Endothelial cell of hepatic sinusoid (primary cell): ENCODE measurements at regions not wholly inside any gene's neighbourhood (a gene's known extent, or its start where the extent isn't known, plus 50 kb on each side); places are given as distances from the start of the nearest gene placed in this dataset.
"Not testable (repeated sequence)": the region's sequence is repeated elsewhere in the genome, so short reads cannot be mapped to it uniquely, and the experiment has no call there.

Experiments used
- in situ Hi-C: cut with HindIII; loops from 2 replicates; pipeline ENCODE4 v1.10.0; 2017; ENCODE audit warnings: low sequenced_read_pairs

- in situ Hi-C loops, result no loop called here
Observed at GRCh38 chr1:221869779-221870178, 127.9 kb upstream of the DUSP10 start.

- in situ Hi-C loops, result no loop called here
Observed at GRCh38 chr1:221868593-221869303, 126.9 kb upstream of the DUSP10 start.

GRCh38 chr1:221867003-221867402, 125.1 kb upstream of the DUSP10 start:
- in situ Hi-C loops, result no loop called here

- in situ Hi-C loops, result no loop called here
Observed at GRCh38 chr1:221865808-221866207, 123.9 kb upstream of the DUSP10 start.

- in situ Hi-C loops, result no loop called here
Observed at GRCh38 chr1:221863635-221864034, 121.7 kb upstream of the DUSP10 start.

- in situ Hi-C loops, result no loop called here
Observed at GRCh38 chr1:221862971-221863370, 121.1 kb upstream of the DUSP10 start.

- in situ Hi-C loops, result no loop called here
Observed at GRCh38 chr1:221858818-221859611, 117.1 kb upstream of the DUSP10 start.

- in situ Hi-C loops, result not testable (repeated sequence)
Observed at GRCh38 chr1:221857094-221857444, 115.2 kb upstream of the DUSP10 start.

GRCh38 chr1:221856228-221857093, 114.6 kb upstream of the DUSP10 start:
- in situ Hi-C loops, result no loop called here

GRCh38 chr1:221855156-221855555, 113.3 kb upstream of the DUSP10 start:
- in situ Hi-C loops, result no loop called here

GRCh38 chr1:221851336-221851735, 109.4 kb upstream of the DUSP10 start:
- in situ Hi-C loops, result no loop called here

GRCh38 chr1:221850470-221851187, 108.7 kb upstream of the DUSP10 start:
- in situ Hi-C loops, result no loop called here

- in situ Hi-C loops, result no loop called here
Observed at GRCh38 chr1:221849897-221850296, 108.0 kb upstream of the DUSP10 start.

GRCh38 chr1:221849110-221849509, 107.2 kb upstream of the DUSP10 start:
- in situ Hi-C loops, result no loop called here

GRCh38 chr1:221847676-221848075, 105.8 kb upstream of the DUSP10 start:
- in situ Hi-C loops, result no loop called here

GRCh38 chr1:221845650-221846371, 103.9 kb upstream of the DUSP10 start:
- in situ Hi-C loops, result no loop called here

GRCh38 chr1:221841983-221842335, 100.1 kb upstream of the DUSP10 start:
- in situ Hi-C loops, result no loop called here

GRCh38 chr1:221841251-221841982, 99.5 kb upstream of the DUSP10 start:
- in situ Hi-C loops, result no loop called here

GRCh38 chr1:221840511-221841243, 98.8 kb upstream of the DUSP10 start:
- in situ Hi-C loops, result no loop called here
